ENCODE measurements at regions not wholly inside any gene's neighbourhood (a gene's known extent, or its start where the extent isn't known, plus 50 kb on each side); places are given as distances from the start of the nearest gene placed in this dataset.

GRCh38 chrX:96566878-96567277, 117.8 kb upstream of the DIAPH2 start:
- TF ChIP-seq POLR2A (IDR thresholded peaks at IDR 0.05), result no peak
- TF ChIP-seq CTCF (IDR thresholded peaks at IDR 0.05), result no peak

Measured in heart left ventricle (tissue), 13 donors.